HCT116 (cell line): ENCODE measurements at regions not wholly inside any gene's neighbourhood (a gene's known extent, or its start where the extent isn't known, plus 50 kb on each side); places are given as distances from the start of the nearest gene placed in this dataset.

Experiments used
- ATAC-seq: fragments of 200-7000 bp; cut with Tn5 transposase; 2 replicates; pipeline ENCODE4 v1.9.1; 2020; ENCODE audit warnings: mild to moderate bottlenecking, moderate library complexity
- BruUV-seq: library from RNA; stranded (reverse); fragments of 400-500 nt; replicated peaks from 2 replicates; lab custom pipeline; 2021; lab: Mats Ljungman, UMichigan
- CTCF ChIA-PET: fragments of 300-600 bp; sonication (Branson Sonifier 250); formaldehyde crosslinking; loops from one replicate; lab custom pipeline; 2021; ENCODE audit warnings: antibody characterized with exemption; lab: Charles Lee
- POLR2A ChIA-PET: fragments of 300-600, 350-600 bp; sonication (Branson Sonifier 250); formaldehyde crosslinking; loops from one replicate; lab custom pipeline; 2021; ENCODE audit warnings: antibody characterized with exemption; lab: Charles Lee
- RAD21 ChIA-PET, 2 experiments: fragments of 300-600 bp; sonication (Branson Sonifier 250); formaldehyde crosslinking; loops; one replicate each; lab custom pipeline; 2023; ENCODE audit warnings: low total read pairs in 2 of 2; ENCODE audit not compliant: uncharacterized antibody in 2 of 2, unreplicated experiment in 2 of 2, low non-redundant PET in 1 of 2; lab: Charles Lee
- DNase-seq: peaks from one replicate; pipeline ENCODE4 v3.0.0-alpha.2; 2010; ENCODE audit warnings: low read depth, low spot score
- H2AFZ ChIP-seq: fragments of 200-600 bp; shearing (Covaris generic), sonication (generic); 2 replicates; pipeline ENCODE4 v1.6.1; 2017; ENCODE audit warnings: low read depth, mixed run types, mixed read lengths, antibody characterized with exemption, low read length; ENCODE audit not compliant: poor library complexity, severe bottlenecking
- H3K27ac ChIP-seq: 2 replicates; pipeline ENCODE4 v1.5.1; 2012; ENCODE audit warnings: low read depth, low read length
- H3K27me3 ChIP-seq: fragments of 200-600 bp; sonication (generic); 2 replicates; pipeline ENCODE4 v1.6.1; 2016; ENCODE audit warnings: mixed run types, low read length, mixed read lengths; ENCODE audit not compliant: insufficient read depth
- H3K36me3 ChIP-seq, 2 experiments: fragments of 200-500 bp in 1 of 2; fragments of 200-600 bp in 1 of 2; sonication (Bioruptor generic) in 1 of 2; sonication (generic) in 1 of 2; 2 replicates each; pipeline versions ENCODE4 v1.5.1 to v1.6.1; 2014 to 2016; ENCODE audit warnings: low read length in 2 of 2, inconsistent platforms in 1 of 2, mixed read lengths in 1 of 2, mixed run types in 1 of 2; ENCODE audit not compliant: insufficient read depth in 2 of 2, control insufficient read depth in 1 of 2
- H3K4me1 ChIP-seq, 2 experiments: fragments of 200-600 bp in 1 of 2; sonication (generic) in 1 of 2; 2 replicates each; pipeline versions ENCODE4 v1.5.1 to v1.6.1; 2012 to 2017; ENCODE audit warnings: low read length in 2 of 2, inconsistent platforms in 1 of 2, mild to moderate bottlenecking in 1 of 2, mixed read lengths in 1 of 2, mixed run types in 1 of 2, moderate library complexity in 1 of 2; ENCODE audit not compliant: insufficient read depth in 2 of 2, control insufficient read depth in 1 of 2
- H3K4me2 ChIP-seq: fragments of 200-600 bp; sonication (generic); 2 replicates; pipeline ENCODE4 v1.6.1; 2017; ENCODE audit warnings: mixed run types, low read length, mixed read lengths
- H3K4me3 ChIP-seq, 2 experiments: fragments of 200-600 bp in 1 of 2; sonication (generic) in 1 of 2; replicated peaks in 1 of 2; 2 replicates each; pipeline ENCODE4 v1.5.1; 2011 to 2016; ENCODE audit warnings: low read length in 2 of 2, control low read depth in 1 of 2, low read depth in 1 of 2, mild to moderate bottlenecking in 1 of 2, mixed read lengths in 1 of 2, mixed run types in 1 of 2
- H3K79me2 ChIP-seq: fragments of 200-600 bp; sonication (generic); 2 replicates; pipeline ENCODE4 v1.6.1; 2017; ENCODE audit warnings: mild to moderate bottlenecking, mixed run types, low read length, moderate library complexity, mixed read lengths; ENCODE audit not compliant: insufficient read depth
- H3K9ac ChIP-seq: fragments of 200-600 bp; sonication (generic); 2 replicates; pipeline ENCODE4 v1.6.1; 2016; ENCODE audit warnings: low read length, mixed read lengths
- H3K9me2 ChIP-seq: fragments of 200-600 bp; sonication (generic), shearing (Covaris generic); 2 replicates; pipeline ENCODE4 v1.6.1; 2017; ENCODE audit warnings: mixed run types, mild to moderate bottlenecking, moderate library complexity; ENCODE audit not compliant: insufficient read depth
- H3K9me3 ChIP-seq, 2 experiments: fragments of 200-500 bp in 1 of 2; fragments of 200-600 bp in 1 of 2; sonication (Bioruptor generic) in 1 of 2; sonication (generic) in 1 of 2; 2 replicates each; pipeline ENCODE4 v1.6.1; 2014 to 2017; ENCODE audit warnings: low read length in 2 of 2, mixed read lengths in 2 of 2, inconsistent platforms in 1 of 2, low read depth in 1 of 2, mild to moderate bottlenecking in 1 of 2, mixed run types in 1 of 2, moderate library complexity in 1 of 2; ENCODE audit not compliant: control insufficient read depth in 1 of 2, insufficient read depth in 1 of 2
- H4K20me1 ChIP-seq: fragments of 200-600 bp; sonication (generic), shearing (Covaris generic); 2 replicates; pipeline ENCODE4 v1.6.1; 2017; ENCODE audit warnings: mixed run types, mild to moderate bottlenecking, moderate library complexity; ENCODE audit not compliant: insufficient read depth
- CBX3 ChIP-seq: IDR thresholded peaks from 2 replicates; pipeline ENCODE4 v1.6.1; 2012; ENCODE audit warnings: low read depth
- CEBPB ChIP-seq: IDR thresholded peaks from 2 replicates; pipeline ENCODE4 v1.6.1; 2012; ENCODE audit warnings: low read depth
- CTCF ChIP-seq, 3 experiments: fragments of 200-600 bp in 1 of 3; sonication (generic) in 1 of 3; IDR thresholded peaks in 2 of 3; conservative IDR thresholded peaks in 1 of 3; 2 replicates each; pipeline ENCODE4 v1.5.1; 2012 to 2017; ENCODE audit warnings: low read depth in 2 of 3, low read length in 2 of 3, antibody characterized with exemption in 1 of 3, borderline replicate concordance in 1 of 3, control low read depth in 1 of 3, mild to moderate bottlenecking in 1 of 3, mixed read lengths in 1 of 3, mixed run types in 1 of 3, moderate library complexity in 1 of 3; ENCODE audit not compliant: insufficient read depth in 1 of 3
- EGR1 ChIP-seq: IDR thresholded peaks from 2 replicates; pipeline ENCODE4 v1.6.1; 2012; ENCODE audit warnings: low read depth
- ELF1 ChIP-seq: IDR thresholded peaks from 2 replicates; pipeline ENCODE4 v1.6.1; 2012; ENCODE audit warnings: low read depth, borderline replicate concordance
- EZH2phosphoT487 ChIP-seq: fragments of 200-600 bp; IDR thresholded peaks from 2 replicates; pipeline ENCODE4 v1.6.1; 2018; ENCODE audit warnings: antibody characterized with exemption, borderline replicate concordance
- FOSL1 ChIP-seq: IDR thresholded peaks from 2 replicates; pipeline ENCODE4 v1.6.1; 2012; ENCODE audit warnings: low read depth
- JUND ChIP-seq: IDR thresholded peaks from 2 replicates; pipeline ENCODE4 v1.6.1; 2012
- POLR2A ChIP-seq: IDR thresholded peaks from 2 replicates; pipeline ENCODE4 v1.7.0; 2011; ENCODE audit warnings: borderline replicate concordance; ENCODE audit not compliant: insufficient read depth, insufficient read length; ENCODE audit errors: extremely low read depth
- POLR2AphosphoS5 ChIP-seq: IDR thresholded peaks from 2 replicates; pipeline ENCODE4 v1.6.1; 2011; ENCODE audit warnings: mild to moderate bottlenecking, low read depth, low read length, moderate library complexity
- RAD21 ChIP-seq: IDR thresholded peaks from 2 replicates; pipeline ENCODE4 v1.6.1; 2012; ENCODE audit warnings: low read depth, mild to moderate bottlenecking
- REST ChIP-seq: IDR thresholded peaks from 2 replicates; pipeline ENCODE4 v1.6.1; 2012; ENCODE audit warnings: low read depth
- SP1 ChIP-seq: IDR thresholded peaks from 2 replicates; pipeline ENCODE4 v1.6.1; 2012; ENCODE audit warnings: low read depth
- TCF7L2 ChIP-seq: IDR thresholded peaks from 2 replicates; pipeline ENCODE4 v1.7.0; 2011; ENCODE audit warnings: borderline replicate concordance, inconsistent platforms; ENCODE audit not compliant: insufficient read depth, insufficient read length; ENCODE audit errors: extremely low read depth
- YY1 ChIP-seq: IDR thresholded peaks from 2 replicates; pipeline ENCODE4 v1.6.1; 2011; ENCODE audit warnings: low read length, low read depth, moderate library complexity, mild to moderate bottlenecking; ENCODE audit not compliant: insufficient replicate concordance; ENCODE audit errors: extremely low read depth
- ZFX ChIP-seq: fragments of 450-650 bp; IDR thresholded peaks from 2 replicates; pipeline ENCODE4 v1.6.1; 2017
- ZNF274 ChIP-seq: fragments of 200-500 bp; sonication (Bioruptor generic); IDR thresholded peaks from 2 replicates; pipeline ENCODE4 v1.6.1; 2014; ENCODE audit warnings: mild to moderate bottlenecking, low read depth, low read length, inconsistent platforms
- intact Hi-C: fragments of 100-400 bp; cut with micrococcal nuclease; formaldehyde crosslinking; loops from 2 replicates; pipeline ENCODE4 v1.10.0; 2022
- TF ChIP-seq, protein P1 (sequence below): IDR thresholded peaks from 2 replicates; pipeline ENCODE4 v1.6.1; 2011; ENCODE audit warnings: mild to moderate bottlenecking, low read length, moderate library complexity; ENCODE audit not compliant: insufficient replicate concordance; ENCODE audit errors: extremely low read depth

- DNase-seq, result no peak
- no peaks in the 10 kb centered on the region for H3K9me3 ChIP-seq
- H4K20me1 ChIP-seq, result no peaks in the 10 kb centered on the region
- no peak overlapping the region for H3K4me3 ChIP-seq
- H3K4me1 ChIP-seq, result no peaks in the 10 kb centered on the region
- TF ChIP-seq RAD21, result no peak
- no peak for TF ChIP-seq REST
- no peak for TF ChIP-seq FOSL1
- TF ChIP-seq POLR2AphosphoS5, result no peak
- no peak for TF ChIP-seq YY1
- no peak for TF ChIP-seq ELF1
- TF ChIP-seq, protein P1, sequence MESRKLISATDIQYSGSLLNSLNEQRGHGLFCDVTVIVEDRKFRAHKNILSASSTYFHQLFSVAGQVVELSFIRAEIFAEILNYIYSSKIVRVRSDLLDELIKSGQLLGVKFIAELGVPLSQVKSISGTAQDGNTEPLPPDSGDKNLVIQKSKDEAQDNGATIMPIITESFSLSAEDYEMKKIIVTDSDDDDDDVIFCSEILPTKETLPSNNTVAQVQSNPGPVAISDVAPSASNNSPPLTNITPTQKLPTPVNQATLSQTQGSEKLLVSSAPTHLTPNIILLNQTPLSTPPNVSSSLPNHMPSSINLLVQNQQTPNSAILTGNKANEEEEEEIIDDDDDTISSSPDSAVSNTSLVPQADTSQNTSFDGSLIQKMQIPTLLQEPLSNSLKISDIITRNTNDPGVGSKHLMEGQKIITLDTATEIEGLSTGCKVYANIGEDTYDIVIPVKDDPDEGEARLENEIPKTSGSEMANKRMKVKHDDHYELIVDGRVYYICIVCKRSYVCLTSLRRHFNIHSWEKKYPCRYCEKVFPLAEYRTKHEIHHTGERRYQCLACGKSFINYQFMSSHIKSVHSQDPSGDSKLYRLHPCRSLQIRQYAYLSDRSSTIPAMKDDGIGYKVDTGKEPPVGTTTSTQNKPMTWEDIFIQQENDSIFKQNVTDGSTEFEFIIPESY, result no peak
- TF ChIP-seq ZNF274, result no peak
- TF ChIP-seq CBX3, result no peak
- TF ChIP-seq TCF7L2, result no peak
- no peak for TF ChIP-seq CTCF (IDR thresholded peaks at IDR 0.05 in 2 of 3, conservative IDR thresholded peaks at IDR 0.05 in 1 of 3; ENCODE audit: borderline replicate concordance in 1 of 3, insufficient read depth in 1 of 3, low read depth in 2 of 3, low read length in 2 of 3)
- no peak for TF ChIP-seq POLR2A
- TF ChIP-seq ZFX, result no peak
- TF ChIP-seq EZH2phosphoT487, result no peak
- no peak for TF ChIP-seq EGR1
- no peak for TF ChIP-seq JUND
- TF ChIP-seq CEBPB, result no peak
- no peak for TF ChIP-seq SP1
- no peak overlapping the region for H3K9ac ChIP-seq
- H3K27ac ChIP-seq, result no peak overlapping the region
- ChIA-PET CTCF (no interaction called here), RAD21 (no interaction called here), POLR2A (no interaction called here)
- no peaks in the 10 kb centered on the region for H3K79me2 ChIP-seq
- intact Hi-C loops, result no loop called here
- H2AFZ ChIP-seq, result peak overlapping the region; percentile 63
- H3K27me3 ChIP-seq, result no peaks in the 10 kb centered on the region
- no peak for ATAC-seq
- no peak overlapping the region for H3K4me2 ChIP-seq
- H3K36me3 ChIP-seq, result no peaks in the 10 kb centered on the region
- H3K9me2 ChIP-seq, result no peaks in the 10 kb centered on the region
- BruUV-seq, result no TSS peak
Observed at GRCh38 chr5:89168766-89169165, 285.8 kb upstream of the MEF2C start.
